OCI-LY7 (cell line): ENCODE measurements at regions not wholly inside any gene's neighbourhood (a gene's known extent, or its start where the extent isn't known, plus 50 kb on each side); places are given as distances from the start of the nearest gene placed in this dataset.

ENCODE experiments used
- BruUV-seq: library from RNA; stranded (reverse); fragments of 400-500 nt; replicated peaks from 2 replicates; lab custom pipeline; 2021; lab: Mats Ljungman, UMichigan
- CTCF ChIA-PET: fragments of 300-600 bp; sonication (Branson Sonifier 250); formaldehyde crosslinking; loops from one replicate; lab custom pipeline; 2022; ENCODE audit warnings: antibody characterized with exemption; ENCODE audit not compliant: unreplicated experiment; lab: Charles Lee
- POLR2A ChIA-PET: fragments of 300-600 bp; sonication (Branson Sonifier 250); formaldehyde crosslinking; loops from one replicate; lab custom pipeline; 2022; ENCODE audit warnings: antibody characterized with exemption; lab: Charles Lee
- DNase-seq: peaks from one replicate; pipeline ENCODE4 v3.0.0-alpha.2; 2015; ENCODE audit warnings: low spot score
- H2AFZ ChIP-seq: fragments of 200-600 bp; sonication (generic), shearing (Covaris generic); 2 replicates; pipeline ENCODE4 v1.6.1; 2014; ENCODE audit warnings: mild to moderate bottlenecking, antibody characterized with exemption, low read length, moderate library complexity
- H3K27ac ChIP-seq: fragments of 200-600 bp; sonication (generic); 2 replicates; pipeline ENCODE4 v1.5.1; 2014; ENCODE audit warnings: mixed run types, low read depth, mild to moderate bottlenecking, moderate library complexity, low read length, inconsistent platforms; ENCODE audit not compliant: poor library complexity, severe bottlenecking
- H3K36me3 ChIP-seq: fragments of 200-600 bp; sonication (generic); 2 replicates; pipeline ENCODE4 v1.6.1; 2014; ENCODE audit warnings: mild to moderate bottlenecking, antibody characterized with exemption, low read length, moderate library complexity, mixed read lengths; ENCODE audit not compliant: insufficient read depth
- H3K4me1 ChIP-seq: fragments of 200-600 bp; sonication (generic); 2 replicates; pipeline ENCODE4 v1.5.1; 2014; ENCODE audit warnings: mild to moderate bottlenecking, low read length; ENCODE audit not compliant: insufficient read depth, poor library complexity, severe bottlenecking
- H3K4me2 ChIP-seq: fragments of 200-600 bp; sonication (generic); 2 replicates; pipeline ENCODE4 v1.6.1; 2014; ENCODE audit warnings: mild to moderate bottlenecking, low read length
- H3K4me3 ChIP-seq: fragments of 200-600 bp; sonication (generic); 2 replicates; pipeline ENCODE4 v1.5.1; 2014; ENCODE audit warnings: mild to moderate bottlenecking, low read depth, low read length; ENCODE audit not compliant: poor library complexity, severe bottlenecking
- H3K79me2 ChIP-seq: fragments of 200-600 bp; sonication (generic); 2 replicates; pipeline ENCODE4 v1.6.1; 2016; ENCODE audit warnings: low read depth, mild to moderate bottlenecking, low read length, moderate library complexity, mixed read lengths; ENCODE audit not compliant: insufficient read depth
- H3K9me2 ChIP-seq: fragments of 200-600 bp; sonication (generic); 2 replicates; pipeline ENCODE4 v1.6.1; 2016; ENCODE audit warnings: mild to moderate bottlenecking, low read length, mixed read lengths; ENCODE audit not compliant: insufficient read depth
- H3K9me3 ChIP-seq: fragments of 200-600 bp; sonication (generic); 2 replicates; pipeline ENCODE4 v1.6.1; 2014; ENCODE audit warnings: mild to moderate bottlenecking, mixed run types, low read length, mixed read lengths
- H4K20me1 ChIP-seq: fragments of 200-600 bp; sonication (generic); 2 replicates; pipeline ENCODE4 v1.6.1; 2014; ENCODE audit warnings: mild to moderate bottlenecking, antibody characterized with exemption, low read length, moderate library complexity, mixed read lengths; ENCODE audit not compliant: insufficient read depth
- CTCF ChIP-seq: fragments of 200-600 bp; sonication (generic); conservative IDR thresholded peaks from 2 replicates; pipeline ENCODE4 v1.5.1; 2014; ENCODE audit warnings: mild to moderate bottlenecking, antibody characterized with exemption, low read length, moderate library complexity, mixed read lengths
- EZH2phosphoT487 ChIP-seq: fragments of 200-600 bp; sonication (generic); IDR thresholded peaks from 2 replicates; pipeline ENCODE4 v1.6.1; 2018; ENCODE audit warnings: low read depth, borderline replicate concordance, mild to moderate bottlenecking, mixed run types, antibody characterized with exemption, low read length, moderate library complexity, mixed read lengths
- intact Hi-C: fragments of 100-400 bp; cut with micrococcal nuclease; formaldehyde crosslinking; loops from one replicate; pipeline ENCODE4 v1.10.0; 2022; ENCODE audit not compliant: unreplicated experiment

DNA sequence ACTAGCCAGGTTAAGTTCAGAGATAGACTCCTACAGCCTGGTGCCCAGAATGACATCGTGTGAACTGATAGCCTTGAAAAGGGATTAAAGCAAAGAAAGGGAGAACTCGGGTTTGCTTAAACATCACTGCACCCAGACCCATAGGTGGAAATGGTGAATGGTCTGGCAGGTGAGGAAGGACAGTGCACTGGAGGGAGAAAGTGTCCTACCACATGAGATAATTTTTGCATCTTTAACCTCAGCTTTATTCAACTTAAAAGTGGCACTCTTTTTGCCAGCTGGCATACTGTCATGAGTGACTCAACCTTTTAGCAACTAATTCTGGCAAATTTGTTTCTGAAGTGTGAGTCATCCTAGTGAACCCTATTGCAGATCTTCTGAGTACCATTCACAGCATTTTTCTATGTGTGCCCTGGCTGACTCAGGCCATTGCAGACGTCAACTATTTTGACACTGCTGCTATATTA, 53.0 kb upstream of the DAPP1 start:
- CTCF ChIA-PET, result no interaction called here
- no peaks in the 10 kb centered on the region for H3K79me2 ChIP-seq

GRCh38 chr4:99762728-99763127, 53.9 kb upstream of the DAPP1 start:
- H3K4me3 ChIP-seq, result no peak overlapping the region
- H3K4me1 ChIP-seq, result no peaks in the 10 kb centered on the region
- no TSS peak for BruUV-seq
- TF ChIP-seq EZH2phosphoT487 (no peak), CTCF (no peak)
- H3K9me3 ChIP-seq, result no peaks in the 10 kb centered on the region
- no peak for DNase-seq
- ChIA-PET POLR2A (interaction anchor here (1.0 kb wide), 1 partner anchor 41 kb away, joined by 3 read pairs; no protein-coding TSS in a partner anchor), CTCF (no interaction called here)
- no peaks in the 10 kb centered on the region for H4K20me1 ChIP-seq
- no peaks in the 10 kb centered on the region for H3K36me3 ChIP-seq
- no peaks in the 10 kb centered on the region for H3K79me2 ChIP-seq
- intact Hi-C loops, result no loop called here
- no peak overlapping the region for H3K27ac ChIP-seq
- H3K4me2 ChIP-seq, result no peak overlapping the region
- no peak overlapping the region for H2AFZ ChIP-seq
- no peaks in the 10 kb centered on the region for H3K9me2 ChIP-seq

More for the DNA sequence above, 53.0 kb upstream of the DAPP1 start:
- Histone ChIP-seq H3K27ac (no peak overlapping the region), H3K36me3 (no peaks in the 10 kb centered on the region), H4K20me1 (no peaks in the 10 kb centered on the region), H3K4me3 (no peak overlapping the region), H2AFZ (no peak overlapping the region), H3K4me1 (no peaks in the 10 kb centered on the region), H3K9me3 (no peaks in the 10 kb centered on the region), H3K9me2 (no peaks in the 10 kb centered on the region), H3K4me2 (no peak overlapping the region)
- POLR2A ChIA-PET, result interaction anchor here (1.0 kb wide), 1 partner anchor 40 kb away, joined by 3 read pairs; no protein-coding TSS in a partner anchor
- intact Hi-C loops, result no loop called here
- no peak for DNase-seq
- no peak for TF ChIP-seq CTCF
- TF ChIP-seq EZH2phosphoT487, result no peak
- BruUV-seq, result no TSS peak

GRCh38 chr4:99759988-99760387, 56.6 kb upstream of the DAPP1 start:
- POLR2A ChIA-PET, result no interaction called here
- CTCF ChIA-PET, result no interaction called here

More at GRCh38 chr4:99759988-99760387, 56.6 kb upstream of the DAPP1 start:
- DNase-seq, result no peak
- Histone ChIP-seq H3K79me2 (no peaks in the 10 kb centered on the region), H3K4me3 (no peak overlapping the region), H3K9me2 (no peaks in the 10 kb centered on the region), H3K27ac (no peak overlapping the region), H2AFZ (no peak overlapping the region), H3K4me1 (no peaks in the 10 kb centered on the region), H3K36me3 (no peaks in the 10 kb centered on the region), H3K4me2 (no peak overlapping the region), H3K9me3 (no peaks in the 10 kb centered on the region), H4K20me1 (no peaks in the 10 kb centered on the region)
- no TSS peak for BruUV-seq
- intact Hi-C loops, result no loop called here
- TF ChIP-seq CTCF (no peak), EZH2phosphoT487 (no peak)
